GM21619 (cell line): ENCODE measurements at regions not wholly inside any gene's neighbourhood (a gene's known extent, or its start where the extent isn't known, plus 50 kb on each side); places are given as distances from the start of the nearest gene placed in this dataset.
"Not testable (repeated sequence)": the region's sequence is repeated elsewhere in the genome, so short reads cannot be mapped to it uniquely, and the experiment has no call there.

Source experiments
- ATAC-seq: cut with Tn5 transposase; IDR thresholded peaks from one replicate; pipeline ENCODE4 v1.9.1; 2021; ENCODE audit not compliant: unreplicated experiment

GRCh38 chr16:87207509-87207908, 109.7 kb downstream of the C16orf95 start:
- no peak for ATAC-seq

GRCh38 chr16:87207965-87208364, 109.2 kb downstream of the C16orf95 start:
- ATAC-seq, result no peak

- not testable (repeated sequence) for ATAC-seq
Observed at GRCh38 chr16:87208968-87209367, 108.2 kb downstream of the C16orf95 start.

- ATAC-seq, result no peak
Observed at GRCh38 chr16:87209808-87210512, 107.2 kb downstream of the C16orf95 start.

GRCh38 chr16:87210894-87211293, 106.3 kb downstream of the C16orf95 start:
- ATAC-seq, result no peak

- no peak for ATAC-seq
Observed at GRCh38 chr16:87212026-87212425, 105.2 kb downstream of the C16orf95 start.

- no peak for ATAC-seq
Observed at GRCh38 chr16:87213536-87213935, 103.7 kb downstream of the C16orf95 start.

GRCh38 chr16:87216148-87216840, 100.9 kb downstream of the C16orf95 start:
- no peak for ATAC-seq

GRCh38 chr16:87216841-87217275, 100.3 kb downstream of the C16orf95 start:
- no peak for ATAC-seq

GRCh38 chr16:87217802-87218201, 99.4 kb downstream of the C16orf95 start:
- ATAC-seq, result not testable (repeated sequence)

- no peak for ATAC-seq
Observed at GRCh38 chr16:87218281-87219055, 98.7 kb downstream of the C16orf95 start.

GRCh38 chr16:87219287-87219909, 97.8 kb downstream of the C16orf95 start:
- ATAC-seq, result no peak

GRCh38 chr16:87221633-87222032, 95.6 kb downstream of the C16orf95 start:
- ATAC-seq, result no peak

GRCh38 chr16:87222335-87222734, 94.9 kb downstream of the C16orf95 start:
- no peak for ATAC-seq

- ATAC-seq, result no peak
Observed at GRCh38 chr16:87223656-87224248, 93.4 kb downstream of the C16orf95 start.

- no peak for ATAC-seq
Observed at GRCh38 chr16:87226926-87227295, 90.3 kb downstream of the C16orf95 start.

- no peak for ATAC-seq
Observed at GRCh38 chr16:87227296-87227951, 89.8 kb downstream of the C16orf95 start.

GRCh38 chr16:87228363-87228762, 88.8 kb downstream of the C16orf95 start:
- no peak for ATAC-seq

GRCh38 chr16:87229230-87230188, 87.7 kb downstream of the C16orf95 start:
- no peak for ATAC-seq
